OCI-LY7 (cell line): ENCODE measurements at regions not wholly inside any gene's neighbourhood (a gene's known extent, or its start where the extent isn't known, plus 50 kb on each side); places are given as distances from the start of the nearest gene placed in this dataset.

Source experiments
- BruUV-seq: library from RNA; stranded (reverse); fragments of 400-500 nt; replicated peaks from 2 replicates; lab custom pipeline; 2021; lab: Mats Ljungman, UMichigan
- CTCF ChIA-PET: fragments of 300-600 bp; sonication (Branson Sonifier 250); formaldehyde crosslinking; loops from one replicate; lab custom pipeline; 2022; ENCODE audit warnings: antibody characterized with exemption; ENCODE audit not compliant: unreplicated experiment; lab: Charles Lee
- POLR2A ChIA-PET: fragments of 300-600 bp; sonication (Branson Sonifier 250); formaldehyde crosslinking; loops from one replicate; lab custom pipeline; 2022; ENCODE audit warnings: antibody characterized with exemption; lab: Charles Lee
- DNase-seq: peaks from one replicate; pipeline ENCODE4 v3.0.0-alpha.2; 2015; ENCODE audit warnings: low spot score
- H2AFZ ChIP-seq: fragments of 200-600 bp; sonication (generic), shearing (Covaris generic); 2 replicates; pipeline ENCODE4 v1.6.1; 2014; ENCODE audit warnings: mild to moderate bottlenecking, antibody characterized with exemption, low read length, moderate library complexity
- H3K27ac ChIP-seq: fragments of 200-600 bp; sonication (generic); 2 replicates; pipeline ENCODE4 v1.5.1; 2014; ENCODE audit warnings: mixed run types, low read depth, mild to moderate bottlenecking, moderate library complexity, low read length, inconsistent platforms; ENCODE audit not compliant: poor library complexity, severe bottlenecking
- H3K36me3 ChIP-seq: fragments of 200-600 bp; sonication (generic); 2 replicates; pipeline ENCODE4 v1.6.1; 2014; ENCODE audit warnings: mild to moderate bottlenecking, antibody characterized with exemption, low read length, moderate library complexity, mixed read lengths; ENCODE audit not compliant: insufficient read depth
- H3K4me1 ChIP-seq: fragments of 200-600 bp; sonication (generic); 2 replicates; pipeline ENCODE4 v1.5.1; 2014; ENCODE audit warnings: mild to moderate bottlenecking, low read length; ENCODE audit not compliant: insufficient read depth, poor library complexity, severe bottlenecking
- H3K4me2 ChIP-seq: fragments of 200-600 bp; sonication (generic); 2 replicates; pipeline ENCODE4 v1.6.1; 2014; ENCODE audit warnings: mild to moderate bottlenecking, low read length
- H3K4me3 ChIP-seq: fragments of 200-600 bp; sonication (generic); 2 replicates; pipeline ENCODE4 v1.5.1; 2014; ENCODE audit warnings: mild to moderate bottlenecking, low read depth, low read length; ENCODE audit not compliant: poor library complexity, severe bottlenecking
- H3K79me2 ChIP-seq: fragments of 200-600 bp; sonication (generic); 2 replicates; pipeline ENCODE4 v1.6.1; 2016; ENCODE audit warnings: low read depth, mild to moderate bottlenecking, low read length, moderate library complexity, mixed read lengths; ENCODE audit not compliant: insufficient read depth
- H3K9me2 ChIP-seq: fragments of 200-600 bp; sonication (generic); 2 replicates; pipeline ENCODE4 v1.6.1; 2016; ENCODE audit warnings: mild to moderate bottlenecking, low read length, mixed read lengths; ENCODE audit not compliant: insufficient read depth
- H3K9me3 ChIP-seq: fragments of 200-600 bp; sonication (generic); 2 replicates; pipeline ENCODE4 v1.6.1; 2014; ENCODE audit warnings: mild to moderate bottlenecking, mixed run types, low read length, mixed read lengths
- H4K20me1 ChIP-seq: fragments of 200-600 bp; sonication (generic); 2 replicates; pipeline ENCODE4 v1.6.1; 2014; ENCODE audit warnings: mild to moderate bottlenecking, antibody characterized with exemption, low read length, moderate library complexity, mixed read lengths; ENCODE audit not compliant: insufficient read depth
- EZH2phosphoT487 ChIP-seq: fragments of 200-600 bp; sonication (generic); IDR thresholded peaks from 2 replicates; pipeline ENCODE4 v1.6.1; 2018; ENCODE audit warnings: low read depth, borderline replicate concordance, mild to moderate bottlenecking, mixed run types, antibody characterized with exemption, low read length, moderate library complexity, mixed read lengths
- intact Hi-C: fragments of 100-400 bp; cut with micrococcal nuclease; formaldehyde crosslinking; loops from one replicate; pipeline ENCODE4 v1.10.0; 2022; ENCODE audit not compliant: unreplicated experiment
- TF ChIP-seq, protein P1 (sequence below): fragments of 200-600 bp; sonication (generic); conservative IDR thresholded peaks from 2 replicates; pipeline ENCODE4 v1.5.1; 2014; ENCODE audit warnings: mild to moderate bottlenecking, antibody characterized with exemption, low read length, moderate library complexity, mixed read lengths

DNA sequence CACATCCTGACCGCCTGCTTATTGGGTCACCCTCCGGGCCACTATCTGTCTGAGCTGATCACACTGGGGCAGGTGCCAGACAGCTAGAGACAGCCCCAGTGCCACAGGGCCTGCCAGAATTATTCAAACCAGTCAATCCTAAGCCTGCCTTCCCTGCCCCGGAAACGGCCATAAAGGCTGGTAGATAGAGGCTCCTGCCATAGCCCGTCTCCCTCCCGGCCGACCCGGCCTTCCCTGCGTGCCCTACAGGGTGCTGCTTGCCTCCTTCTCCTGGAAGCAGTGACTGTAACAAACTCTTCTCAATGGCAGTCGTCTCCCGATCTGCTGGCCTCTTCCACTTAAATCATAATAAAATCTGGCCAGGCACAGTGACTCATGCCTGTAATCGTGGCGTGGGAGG is 158.6 kb upstream of the SOX1 start:
- H3K4me2 ChIP-seq = no peak overlapping the region
- H4K20me1 ChIP-seq = no peaks in the 10 kb centered on the region
- no peaks in the 10 kb centered on the region for H3K79me2 ChIP-seq
- no peak overlapping the region for H2AFZ ChIP-seq
- TF ChIP-seq, protein P1, sequence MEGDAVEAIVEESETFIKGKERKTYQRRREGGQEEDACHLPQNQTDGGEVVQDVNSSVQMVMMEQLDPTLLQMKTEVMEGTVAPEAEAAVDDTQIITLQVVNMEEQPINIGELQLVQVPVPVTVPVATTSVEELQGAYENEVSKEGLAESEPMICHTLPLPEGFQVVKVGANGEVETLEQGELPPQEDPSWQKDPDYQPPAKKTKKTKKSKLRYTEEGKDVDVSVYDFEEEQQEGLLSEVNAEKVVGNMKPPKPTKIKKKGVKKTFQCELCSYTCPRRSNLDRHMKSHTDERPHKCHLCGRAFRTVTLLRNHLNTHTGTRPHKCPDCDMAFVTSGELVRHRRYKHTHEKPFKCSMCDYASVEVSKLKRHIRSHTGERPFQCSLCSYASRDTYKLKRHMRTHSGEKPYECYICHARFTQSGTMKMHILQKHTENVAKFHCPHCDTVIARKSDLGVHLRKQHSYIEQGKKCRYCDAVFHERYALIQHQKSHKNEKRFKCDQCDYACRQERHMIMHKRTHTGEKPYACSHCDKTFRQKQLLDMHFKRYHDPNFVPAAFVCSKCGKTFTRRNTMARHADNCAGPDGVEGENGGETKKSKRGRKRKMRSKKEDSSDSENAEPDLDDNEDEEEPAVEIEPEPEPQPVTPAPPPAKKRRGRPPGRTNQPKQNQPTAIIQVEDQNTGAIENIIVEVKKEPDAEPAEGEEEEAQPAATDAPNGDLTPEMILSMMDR = no peak
- no peak for TF ChIP-seq EZH2phosphoT487
- no peaks in the 10 kb centered on the region for H3K4me1 ChIP-seq
- POLR2A ChIA-PET = no interaction called here
- H3K27ac ChIP-seq = no peak overlapping the region
- BruUV-seq = no TSS peak
- intact Hi-C loops = no loop called here
- no peak for DNase-seq
- CTCF ChIA-PET = no interaction called here
- H3K36me3 ChIP-seq = no peaks in the 10 kb centered on the region
- no peaks in the 10 kb centered on the region for H3K9me3 ChIP-seq
- no peak overlapping the region for H3K4me3 ChIP-seq
- H3K9me2 ChIP-seq = no peaks in the 10 kb centered on the region

DNA sequence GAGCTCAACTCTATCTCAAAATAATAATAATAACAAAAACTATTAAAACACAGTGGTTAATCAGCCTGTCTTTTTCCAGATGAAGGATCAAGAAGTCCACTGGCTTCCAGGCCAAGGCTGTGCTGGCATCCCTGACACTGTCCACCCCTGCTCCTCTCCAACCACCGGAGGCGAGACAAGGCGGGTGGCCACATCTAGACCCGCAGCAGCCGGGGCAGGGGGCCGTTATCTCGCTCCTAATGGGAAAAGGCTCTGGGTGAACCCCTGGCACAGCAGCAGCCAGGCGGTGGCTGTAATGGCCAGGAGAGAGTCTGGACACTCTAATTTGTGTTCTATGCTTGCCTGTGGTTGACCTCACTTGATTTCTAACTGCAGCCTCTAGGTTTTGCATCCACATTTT is 158.0 kb upstream of the SOX1 start:
- Histone ChIP-seq H4K20me1 (no peaks in the 10 kb centered on the region), H3K4me2 (no peak overlapping the region), H3K27ac (no peak overlapping the region), H3K4me1 (no peaks in the 10 kb centered on the region), H3K36me3 (no peaks in the 10 kb centered on the region), H3K9me3 (no peaks in the 10 kb centered on the region), H2AFZ (no peak overlapping the region), H3K4me3 (no peak overlapping the region), H3K79me2 (no peaks in the 10 kb centered on the region), H3K9me2 (no peaks in the 10 kb centered on the region)
- no peak for DNase-seq
- ChIA-PET POLR2A (no interaction called here), CTCF (no interaction called here)
- intact Hi-C loops = no loop called here
- TF ChIP-seq EZH2phosphoT487 = no peak
- TF ChIP-seq, protein P1 = no peak
- BruUV-seq = no TSS peak

DNA sequence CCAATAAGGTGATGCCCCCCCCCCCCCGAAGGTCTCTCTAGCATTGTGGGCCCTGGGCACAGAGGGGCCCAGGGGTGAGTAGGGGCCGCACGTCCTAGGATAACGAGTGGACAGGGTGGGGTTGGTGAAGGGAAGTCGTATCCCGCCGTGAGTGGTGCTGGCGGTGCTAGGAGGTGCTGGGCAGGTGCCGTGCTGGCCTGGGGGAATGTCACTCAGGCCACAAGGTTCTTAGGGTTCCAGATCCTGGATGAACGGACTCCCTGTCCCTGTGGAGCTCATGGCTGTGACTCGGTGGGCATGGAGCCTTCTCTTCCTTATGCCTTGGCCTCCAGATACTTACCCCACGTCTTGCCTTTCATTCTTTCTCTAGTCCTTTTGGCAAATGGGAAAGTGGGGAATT is 157.4 kb upstream of the SOX1 start:
- Histone ChIP-seq H3K9me3 (no peaks in the 10 kb centered on the region), H3K27ac (no peak overlapping the region), H3K4me2 (no peak overlapping the region), H3K4me3 (no peak overlapping the region), H3K36me3 (no peaks in the 10 kb centered on the region), H3K79me2 (no peaks in the 10 kb centered on the region), H2AFZ (no peak overlapping the region), H4K20me1 (no peaks in the 10 kb centered on the region), H3K4me1 (no peaks in the 10 kb centered on the region), H3K9me2 (no peaks in the 10 kb centered on the region)
- CTCF ChIA-PET = no interaction called here
- intact Hi-C loops = no loop called here
- no peak for DNase-seq
- no peak for TF ChIP-seq EZH2phosphoT487
- TF ChIP-seq, protein P1 = no peak
- POLR2A ChIA-PET = no interaction called here
- BruUV-seq = no TSS peak
